ENCODE measurements at regions not wholly inside any gene's neighbourhood (a gene's known extent, or its start where the extent isn't known, plus 50 kb on each side); places are given as distances from the start of the nearest gene placed in this dataset.

- H3K4me1 Mint-ChIP-seq = no peaks in the 10 kb centered on the region
- ATAC-seq = no peak
- TF ChIP-seq, protein P1, sequence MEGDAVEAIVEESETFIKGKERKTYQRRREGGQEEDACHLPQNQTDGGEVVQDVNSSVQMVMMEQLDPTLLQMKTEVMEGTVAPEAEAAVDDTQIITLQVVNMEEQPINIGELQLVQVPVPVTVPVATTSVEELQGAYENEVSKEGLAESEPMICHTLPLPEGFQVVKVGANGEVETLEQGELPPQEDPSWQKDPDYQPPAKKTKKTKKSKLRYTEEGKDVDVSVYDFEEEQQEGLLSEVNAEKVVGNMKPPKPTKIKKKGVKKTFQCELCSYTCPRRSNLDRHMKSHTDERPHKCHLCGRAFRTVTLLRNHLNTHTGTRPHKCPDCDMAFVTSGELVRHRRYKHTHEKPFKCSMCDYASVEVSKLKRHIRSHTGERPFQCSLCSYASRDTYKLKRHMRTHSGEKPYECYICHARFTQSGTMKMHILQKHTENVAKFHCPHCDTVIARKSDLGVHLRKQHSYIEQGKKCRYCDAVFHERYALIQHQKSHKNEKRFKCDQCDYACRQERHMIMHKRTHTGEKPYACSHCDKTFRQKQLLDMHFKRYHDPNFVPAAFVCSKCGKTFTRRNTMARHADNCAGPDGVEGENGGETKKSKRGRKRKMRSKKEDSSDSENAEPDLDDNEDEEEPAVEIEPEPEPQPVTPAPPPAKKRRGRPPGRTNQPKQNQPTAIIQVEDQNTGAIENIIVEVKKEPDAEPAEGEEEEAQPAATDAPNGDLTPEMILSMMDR (IDR thresholded peaks at IDR 0.05) = no peak
- peaks cover 11 to 14% of the 10 kb centered on the region in 2 donors for H3K9me3 Mint-ChIP-seq
- Histone ChIP-seq H3K9me3 (ENCODE audit: control insufficient read depth, insufficient read depth, low read length) (no peaks in the 10 kb centered on the region), H3K36me3 (ENCODE audit: control insufficient read depth, insufficient read depth, low read length) (no peaks in the 10 kb centered on the region), H3K27ac (ENCODE audit: low read length) (no peak overlapping the region), H3K27me3 (ENCODE audit: control insufficient read depth, insufficient read depth, low read length) (no peaks in the 10 kb centered on the region), H3K4me3 (ENCODE audit: low read length) (no peak overlapping the region), H3K4me1 (ENCODE audit: control insufficient read depth, insufficient read depth, low read length) (no peaks in the 10 kb centered on the region)
- no peaks in the 10 kb centered on the region for H3K27me3 Mint-ChIP-seq (ENCODE audit: low read depth in 2 of 2)
- no peak for DNase-seq
- H3K36me3 Mint-ChIP-seq = no peaks in the 10 kb centered on the region
- 100% methylated on average over 1 of the region's 1 CpG for WGBS (ENCODE audit: insufficient coverage)
- H3K27ac Mint-ChIP-seq = no peak overlapping the region
- no peak overlapping the region for H3K4me3 Mint-ChIP-seq
- intact Hi-C loops (cut with micrococcal nuclease) = no loop called here
Observed at GRCh38 chr3:6254490-6254889, 606.4 kb upstream of the GRM7 start.

- no peak overlapping the region for H3K27ac Mint-ChIP-seq
- no peak for ATAC-seq
- intact Hi-C loops (cut with micrococcal nuclease) = no loop called here
- H3K9me3 Mint-ChIP-seq = peaks cover 10 to 14% of the 10 kb centered on the region in 2 donors
- Histone ChIP-seq H3K9me3 (ENCODE audit: control insufficient read depth, insufficient read depth, low read length) (no peaks in the 10 kb centered on the region), H3K4me3 (ENCODE audit: low read length) (no peak overlapping the region), H3K27me3 (ENCODE audit: control insufficient read depth, insufficient read depth, low read length) (no peaks in the 10 kb centered on the region), H3K27ac (ENCODE audit: low read length) (no peak overlapping the region), H3K36me3 (ENCODE audit: control insufficient read depth, insufficient read depth, low read length) (no peaks in the 10 kb centered on the region), H3K4me1 (ENCODE audit: control insufficient read depth, insufficient read depth, low read length) (no peaks in the 10 kb centered on the region)
- H3K4me3 Mint-ChIP-seq = no peak overlapping the region
- no peaks in the 10 kb centered on the region for H3K27me3 Mint-ChIP-seq (ENCODE audit: low read depth in 2 of 2)
- no peaks in the 10 kb centered on the region for H3K4me1 Mint-ChIP-seq
- 97% methylated on average over 6 of the region's 6 CpGs for WGBS (ENCODE audit: insufficient coverage)
- no peak for DNase-seq
- TF ChIP-seq, protein P1 (IDR thresholded peaks at IDR 0.05) = no peak
- no peaks in the 10 kb centered on the region for H3K36me3 Mint-ChIP-seq
Observed at GRCh38 chr3:6255229-6255628, 605.7 kb upstream of the GRM7 start.

DNA sequence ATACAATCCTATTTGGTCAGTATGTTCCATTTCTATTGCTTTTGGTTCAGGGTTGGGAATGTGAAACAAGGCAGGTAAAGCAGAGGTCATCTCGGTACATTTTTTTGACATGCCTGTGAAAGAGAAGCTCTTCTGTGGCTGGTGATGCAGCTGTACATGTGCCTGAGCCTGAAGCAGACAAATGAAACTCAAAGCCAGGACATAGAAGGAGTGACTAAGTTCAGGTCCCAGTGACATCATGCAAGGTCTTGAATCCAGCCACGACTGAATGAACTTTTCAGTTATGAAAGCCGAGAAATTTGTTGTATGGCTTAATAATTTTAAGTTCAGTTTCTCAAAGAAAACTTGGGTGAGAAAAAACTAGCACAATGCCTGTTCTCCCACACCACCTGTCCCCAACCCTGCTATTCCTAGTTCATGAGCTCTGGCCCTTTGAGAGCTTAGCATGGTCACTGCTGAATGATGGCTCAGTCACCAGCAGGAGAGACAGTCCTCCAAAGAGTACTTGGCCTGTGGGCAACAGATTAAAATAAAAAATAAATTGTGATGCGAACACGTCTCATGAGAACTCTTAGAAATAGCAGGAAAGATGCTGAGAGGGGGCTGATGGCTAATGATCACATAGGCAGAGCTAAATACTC lies 600.2 kb upstream of the GRM7 start:
- H3K4me3 Mint-ChIP-seq = no peak overlapping the region
- no peaks in the 10 kb centered on the region for H3K36me3 ChIP-seq (ENCODE audit: control insufficient read depth, insufficient read depth, low read length)
- no peaks in the 10 kb centered on the region for H3K27me3 Mint-ChIP-seq (ENCODE audit: low read depth in 2 of 2)
- no peak overlapping the region for H3K27ac ChIP-seq (ENCODE audit: low read length)
- H3K4me1 Mint-ChIP-seq = no peaks in the 10 kb centered on the region
- no peak overlapping the region for H3K27ac Mint-ChIP-seq
- WGBS (ENCODE audit: insufficient coverage) = 93% methylated on average over 5 of the region's 5 CpGs
- H3K36me3 Mint-ChIP-seq = no peaks in the 10 kb centered on the region
- no peaks in the 10 kb centered on the region for H3K9me3 ChIP-seq (ENCODE audit: control insufficient read depth, insufficient read depth, low read length)
- DNase-seq (no peak), ATAC-seq (no peak)
- peaks cover 6 to 8% of the 10 kb centered on the region in 2 donors for H3K9me3 Mint-ChIP-seq
- TF ChIP-seq, protein P1 (IDR thresholded peaks at IDR 0.05) = no peak
- intact Hi-C loops (cut with micrococcal nuclease) = no loop called here
- no peak overlapping the region for H3K4me3 ChIP-seq (ENCODE audit: low read length)
- no peaks in the 10 kb centered on the region for H3K27me3 ChIP-seq (ENCODE audit: control insufficient read depth, insufficient read depth, low read length)
- no peaks in the 10 kb centered on the region for H3K4me1 ChIP-seq (ENCODE audit: control insufficient read depth, insufficient read depth, low read length)

DNA sequence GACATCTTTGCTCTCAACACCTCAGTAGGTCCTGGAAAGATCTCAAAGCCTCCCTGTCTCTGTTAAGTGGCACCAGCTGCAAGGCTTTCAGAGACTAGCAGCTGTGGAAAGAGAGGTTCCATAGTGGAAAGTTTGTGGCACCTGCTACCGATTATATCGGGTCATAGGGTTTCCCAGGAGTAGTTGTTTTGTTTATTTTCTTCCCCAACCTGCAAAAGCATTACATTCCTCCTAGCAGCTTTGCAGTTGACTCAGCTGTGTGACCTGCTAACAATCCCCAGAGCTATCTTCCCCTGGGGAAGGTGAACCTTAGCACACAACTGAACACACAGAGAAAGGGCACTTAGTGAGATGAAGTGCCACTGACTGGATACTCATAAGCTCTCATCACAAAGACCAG lies 598.9 kb upstream of the GRM7 start:
- peaks cover 6 to 8% of the 10 kb centered on the region in 2 donors for H3K9me3 Mint-ChIP-seq
- H3K27me3 Mint-ChIP-seq (ENCODE audit: low read depth in 2 of 2) = no peaks in the 10 kb centered on the region
- Histone ChIP-seq H3K4me3 (ENCODE audit: low read length) (no peak overlapping the region), H3K27ac (ENCODE audit: low read length) (no peak overlapping the region), H3K36me3 (ENCODE audit: control insufficient read depth, insufficient read depth, low read length) (no peaks in the 10 kb centered on the region), H3K27me3 (ENCODE audit: control insufficient read depth, insufficient read depth, low read length) (no peaks in the 10 kb centered on the region), H3K4me1 (ENCODE audit: control insufficient read depth, insufficient read depth, low read length) (no peaks in the 10 kb centered on the region), H3K9me3 (ENCODE audit: control insufficient read depth, insufficient read depth, low read length) (no peaks in the 10 kb centered on the region)
- no peak overlapping the region for H3K27ac Mint-ChIP-seq
- 100% methylated on average over 1 of the region's 2 CpGs for WGBS (ENCODE audit: insufficient coverage)
- H3K4me1 Mint-ChIP-seq = no peaks in the 10 kb centered on the region
- no peak overlapping the region for H3K4me3 Mint-ChIP-seq
- ATAC-seq = no peak
- TF ChIP-seq, protein P1 (IDR thresholded peaks at IDR 0.05) = no peak
- no peak for DNase-seq
- intact Hi-C loops (cut with micrococcal nuclease) = no loop called here
- no peaks in the 10 kb centered on the region for H3K36me3 Mint-ChIP-seq

Measured in natural killer cell (primary cell).